Cardiac muscle cell (in vitro differentiated cells and primary cell): ENCODE measurements at regions not wholly inside any gene's neighbourhood (a gene's known extent, or its start where the extent isn't known, plus 50 kb on each side); places are given as distances from the start of the nearest gene placed in this dataset.

Experiments
- DNase-seq, 2 donors: peaks; one replicate each; pipeline versions ENCODE4 v3.0.0 to v3.0.0-alpha.2; 2010 to 2017; ENCODE audit warnings: low read depth in 1 of 2, low spot score in 1 of 2
- H3K27ac ChIP-seq: fragments of 200-600 bp; sonication (generic); 2 replicates; pipeline ENCODE4 v1.5.1; 2016
- H3K27me3 ChIP-seq: fragments of 200-600 bp; sonication (generic); 2 replicates; pipeline ENCODE4 v1.6.0; 2016; ENCODE audit warnings: control low read depth
- H3K36me3 ChIP-seq: fragments of 200-600 bp; sonication (generic); 2 replicates; pipeline ENCODE4 v1.5.1; 2016; ENCODE audit warnings: control low read depth
- H3K4me1 ChIP-seq: fragments of 200-600 bp; sonication (generic); 2 replicates; pipeline ENCODE4 v1.8.1; 2017; ENCODE audit warnings: low read depth, mild to moderate bottlenecking, mixed run types
- H3K4me3 ChIP-seq: fragments of 200-600 bp; sonication (generic); 2 replicates; pipeline ENCODE4 v1.5.1; 2016; ENCODE audit warnings: mild to moderate bottlenecking
- H3K9me3 ChIP-seq: fragments of 200-600 bp; sonication (generic); 2 replicates; pipeline ENCODE4 v1.5.1; 2017; ENCODE audit warnings: low read depth, mild to moderate bottlenecking, control low read depth
- CTCF ChIP-seq: IDR thresholded peaks from 2 replicates; pipeline ENCODE4 v1.5.1; 2012; ENCODE audit warnings: low read depth, mild to moderate bottlenecking, low read length

- DNase-seq, result no peak
- no peak for TF ChIP-seq CTCF
- Histone ChIP-seq H3K4me3 (no peak overlapping the region), H3K4me1 (peaks cover 3% of the 10 kb centered on the region), H3K27ac (no peak overlapping the region), H3K9me3 (no peaks in the 10 kb centered on the region), H3K27me3 (no peaks in the 10 kb centered on the region), H3K36me3 (no peaks in the 10 kb centered on the region)
Measured at GRCh38 chr12:107493135-107493494, 192.5 kb upstream of the PWP1 start.

- no peak for DNase-seq
- no peak for TF ChIP-seq CTCF
- no peaks in the 10 kb centered on the region for H3K27me3 ChIP-seq
Measured at GRCh38 chr12:107493666-107494065, 191.9 kb upstream of the PWP1 start.

GRCh38 chr12:107494331-107494730 lies 191.3 kb upstream of the PWP1 start:
- Histone ChIP-seq H3K36me3 (no peaks in the 10 kb centered on the region), H3K4me1 (peaks cover 3% of the 10 kb centered on the region), H3K27ac (no peak overlapping the region), H3K4me3 (no peak overlapping the region), H3K27me3 (no peaks in the 10 kb centered on the region), H3K9me3 (no peaks in the 10 kb centered on the region)
- no peak for DNase-seq
- no peak for TF ChIP-seq CTCF

More at GRCh38 chr12:107493666-107494065, 191.9 kb upstream of the PWP1 start:
- H3K9me3 ChIP-seq, result no peaks in the 10 kb centered on the region
- peaks cover 3% of the 10 kb centered on the region for H3K4me1 ChIP-seq
- H3K4me3 ChIP-seq, result no peak overlapping the region
- no peaks in the 10 kb centered on the region for H3K36me3 ChIP-seq
- no peak overlapping the region for H3K27ac ChIP-seq

- H3K36me3 ChIP-seq, result no peaks in the 10 kb centered on the region
- no peak overlapping the region for H3K27ac ChIP-seq
- H3K9me3 ChIP-seq, result no peaks in the 10 kb centered on the region
- no peak for DNase-seq
- peaks cover 3% of the 10 kb centered on the region for H3K4me1 ChIP-seq
- no peaks in the 10 kb centered on the region for H3K27me3 ChIP-seq
- no peak overlapping the region for H3K4me3 ChIP-seq
- TF ChIP-seq CTCF, result no peak
Measured at GRCh38 chr12:107495604-107496003, 190.0 kb upstream of the PWP1 start.

- H3K9me3 ChIP-seq, result no peaks in the 10 kb centered on the region
Measured at GRCh38 chr12:107497231-107497630, 188.4 kb upstream of the PWP1 start.

More at GRCh38 chr12:107497231-107497630, 188.4 kb upstream of the PWP1 start:
- Histone ChIP-seq H3K36me3 (no peaks in the 10 kb centered on the region), H3K27ac (no peak overlapping the region), H3K4me3 (no peak overlapping the region), H3K27me3 (no peaks in the 10 kb centered on the region), H3K4me1 (peaks cover 3% of the 10 kb centered on the region)
- no peak for DNase-seq
- no peak for TF ChIP-seq CTCF
